Ishikawa (cell line): ENCODE measurements at regions not wholly inside any gene's neighbourhood (a gene's known extent, or its start where the extent isn't known, plus 50 kb on each side); places are given as distances from the start of the nearest gene placed in this dataset.

Experiments used
- CEBPB ChIP-seq: IDR thresholded peaks from 2 replicates; pipeline ENCODE4 v1.6.1; 2012
- CREB1 ChIP-seq: IDR thresholded peaks from 2 replicates; pipeline ENCODE4 v1.6.1; 2012; ENCODE audit warnings: low read depth
- EGR1 ChIP-seq: IDR thresholded peaks from 2 replicates; pipeline ENCODE4 v1.6.1; 2012
- EP300 ChIP-seq: IDR thresholded peaks from 2 replicates; pipeline ENCODE4 v1.6.1; 2012; ENCODE audit warnings: borderline replicate concordance
- FOXM1 ChIP-seq: IDR thresholded peaks from 2 replicates; pipeline ENCODE4 v1.6.1; 2012; ENCODE audit warnings: low read depth, borderline replicate concordance
- MAX ChIP-seq: IDR thresholded peaks from 2 replicates; pipeline ENCODE4 v1.6.1; 2012
- NFIC ChIP-seq: IDR thresholded peaks from 2 replicates; pipeline ENCODE4 v1.6.1; 2012
- RAD21 ChIP-seq: IDR thresholded peaks from 2 replicates; pipeline ENCODE4 v1.6.1; 2012; ENCODE audit warnings: low read depth
- REST ChIP-seq: IDR thresholded peaks from 2 replicates; pipeline ENCODE4 v1.6.1; 2012; ENCODE audit warnings: low read depth, mild to moderate bottlenecking
- TAF1 ChIP-seq: IDR thresholded peaks from 2 replicates; pipeline ENCODE4 v1.6.1; 2012; ENCODE audit warnings: low read depth, mild to moderate bottlenecking
- TCF12 ChIP-seq: IDR thresholded peaks from 2 replicates; pipeline ENCODE4 v1.6.1; 2012; ENCODE audit warnings: low read depth
- TEAD4 ChIP-seq: IDR thresholded peaks from 2 replicates; pipeline ENCODE4 v1.6.1; 2012
- USF1 ChIP-seq: IDR thresholded peaks from 2 replicates; pipeline ENCODE4 v1.6.1; 2012
- YY1 ChIP-seq: IDR thresholded peaks from 2 replicates; pipeline ENCODE4 v1.6.1; 2012; ENCODE audit warnings: low read depth
- ZBTB7A ChIP-seq: IDR thresholded peaks from 2 replicates; pipeline ENCODE4 v1.6.1; 2012; ENCODE audit warnings: low read depth

GRCh38 chr18:1914489-1914888, 656.8 kb downstream of the METTL4 start:
- TF ChIP-seq YY1, result no peak
- no peak for TF ChIP-seq RAD21
- TF ChIP-seq CEBPB, result no peak
- TF ChIP-seq USF1, result no peak
- no peak for TF ChIP-seq TEAD4
- no peak for TF ChIP-seq REST
- no peak for TF ChIP-seq TCF12
- TF ChIP-seq TAF1, result no peak
- no peak for TF ChIP-seq FOXM1
- no peak for TF ChIP-seq NFIC
- no peak for TF ChIP-seq EP300

GRCh38 chr18:1916869-1917523, 654.3 kb downstream of the METTL4 start:
- TF ChIP-seq CEBPB (no peak), CREB1 (no peak), RAD21 (no peak)

GRCh38 chr18:1917569-1917968, 653.7 kb downstream of the METTL4 start:
- TF ChIP-seq ZBTB7A, result no peak

- TF ChIP-seq ZBTB7A (no peak), EP300 (no peak), USF1 (no peak), TAF1 (no peak), REST (no peak), TEAD4 (no peak), EGR1 (no peak), FOXM1 (no peak), YY1 (no peak)
Observed at GRCh38 chr18:1922066-1922465, 649.2 kb downstream of the METTL4 start.

- no peak for TF ChIP-seq EP300
- TF ChIP-seq FOXM1, result no peak
- no peak for TF ChIP-seq YY1
- TF ChIP-seq TAF1, result no peak
- no peak for TF ChIP-seq RAD21
- TF ChIP-seq NFIC, result no peak
Observed at GRCh38 chr18:1928711-1929110, 642.6 kb downstream of the METTL4 start.

GRCh38 chr18:1929720-1930119, 641.6 kb downstream of the METTL4 start:
- no peak for TF ChIP-seq CEBPB
- no peak for TF ChIP-seq YY1
- TF ChIP-seq EGR1, result no peak
- TF ChIP-seq TCF12, result no peak
- no peak for TF ChIP-seq USF1
- no peak for TF ChIP-seq REST
- TF ChIP-seq MAX, result no peak
- TF ChIP-seq ZBTB7A, result no peak
- no peak for TF ChIP-seq EP300
- no peak for TF ChIP-seq NFIC
- TF ChIP-seq TEAD4, result no peak
- no peak for TF ChIP-seq RAD21
- TF ChIP-seq TAF1, result no peak
- TF ChIP-seq FOXM1, result no peak
- TF ChIP-seq CREB1, result no peak
